GM18861 (cell line): ENCODE measurements at regions not wholly inside any gene's neighbourhood (a gene's known extent, or its start where the extent isn't known, plus 50 kb on each side); places are given as distances from the start of the nearest gene placed in this dataset.
A peak's percentile ranks its signal among the peaks of the same experiment; 100 is the strongest.
"Not testable (repeated sequence)": the region's sequence is repeated elsewhere in the genome, so short reads cannot be mapped to it uniquely, and the experiment has no call there.

ENCODE experiments used
- ATAC-seq: cut with Tn5 transposase; IDR thresholded peaks from one replicate; pipeline ENCODE4 v1.9.1; 2021; ENCODE audit not compliant: unreplicated experiment

DNA sequence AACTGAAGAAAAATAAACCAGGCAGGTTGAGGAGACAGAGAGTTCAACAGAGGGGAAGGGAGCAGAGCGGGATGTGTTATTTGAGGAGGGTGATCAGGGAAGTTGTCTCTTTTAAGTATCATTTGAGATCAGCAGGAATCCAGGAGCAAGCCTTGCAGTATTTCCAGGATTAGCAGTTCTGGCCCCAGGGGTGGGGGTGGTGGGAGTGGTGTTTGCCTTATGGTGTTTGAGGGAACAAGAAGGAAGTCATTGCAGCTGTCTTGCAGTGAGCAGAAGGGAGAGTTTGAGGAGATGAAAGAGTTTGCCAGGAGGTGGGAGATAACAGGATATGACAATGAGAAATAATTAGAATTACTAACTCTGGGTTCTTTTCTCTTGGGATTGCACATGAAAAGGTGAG lies 418.6 kb downstream of the NELL2 start:
- ATAC-seq, result no peak

DNA sequence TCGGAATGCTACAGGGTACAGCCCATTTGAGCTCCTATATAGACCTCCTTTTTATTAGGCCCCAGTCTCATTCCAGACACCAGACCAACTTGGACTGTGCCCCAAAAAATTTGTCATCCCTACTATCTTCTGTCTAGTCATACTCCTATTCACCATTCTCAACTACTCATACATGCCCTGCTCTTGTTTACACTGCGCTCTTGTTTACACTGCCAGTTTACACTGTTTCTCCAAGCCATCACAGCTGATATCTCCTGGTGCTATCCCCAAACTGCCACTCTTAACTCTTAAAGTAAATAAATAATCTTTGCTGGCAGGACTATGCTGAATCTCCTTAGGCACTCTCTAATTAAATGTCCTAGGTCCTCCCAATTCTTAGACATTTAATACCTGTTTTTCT lies 421.2 kb downstream of the NELL2 start:
- not testable (repeated sequence) for ATAC-seq

DNA sequence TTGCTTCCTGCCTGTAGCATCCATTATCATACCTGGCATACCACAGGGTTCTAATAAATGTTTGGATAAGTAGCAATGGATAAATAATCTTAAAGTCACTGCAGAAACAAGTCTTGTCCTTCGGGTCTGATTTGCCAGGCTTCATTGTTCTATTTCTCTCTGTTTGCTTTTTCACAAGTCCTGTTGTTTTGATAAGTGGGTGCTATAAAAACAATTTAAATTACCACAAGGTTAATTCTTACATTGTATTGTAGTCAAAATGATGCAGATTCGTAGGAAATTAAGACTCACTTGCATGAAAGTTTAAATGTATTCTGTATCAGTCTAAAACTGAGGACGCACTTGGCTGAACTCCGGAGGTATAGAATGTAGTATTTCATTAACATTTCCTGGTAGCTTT lies 429.9 kb downstream of the NELL2 start:
- no peak for ATAC-seq

DNA sequence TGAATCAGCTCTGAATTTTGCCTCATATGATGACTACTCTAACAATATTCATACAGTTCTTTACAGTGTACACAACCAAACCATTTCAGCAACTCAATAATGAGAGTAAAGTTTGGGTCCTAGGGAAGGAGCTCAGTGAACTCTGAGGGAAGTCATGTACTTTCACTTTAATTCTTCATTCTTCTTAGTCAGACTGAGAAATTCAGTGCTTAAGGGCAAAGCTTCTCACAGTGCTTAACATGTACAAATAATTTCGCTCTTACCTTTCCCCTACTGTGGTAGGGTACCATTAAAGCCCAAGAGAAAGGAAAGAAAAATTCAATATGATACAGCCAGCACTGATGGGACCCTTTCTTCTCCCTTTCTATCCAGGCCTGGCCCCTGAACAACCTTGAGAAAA lies 435.0 kb downstream of the NELL2 start:
- ATAC-seq, result peak; percentile 54
